HG02678 (cell line): ENCODE measurements at regions not wholly inside any gene's neighbourhood (a gene's known extent, or its start where the extent isn't known, plus 50 kb on each side); places are given as distances from the start of the nearest gene placed in this dataset.
"Not testable (repeated sequence)": the region's sequence is repeated elsewhere in the genome, so short reads cannot be mapped to it uniquely, and the experiment has no call there.

ENCODE experiments used
- ATAC-seq: cut with Tn5 transposase; IDR thresholded peaks from one replicate; pipeline ENCODE4 v1.9.1; 2021; ENCODE audit warnings: mild to moderate bottlenecking, moderate library complexity; ENCODE audit not compliant: unreplicated experiment

DNA sequence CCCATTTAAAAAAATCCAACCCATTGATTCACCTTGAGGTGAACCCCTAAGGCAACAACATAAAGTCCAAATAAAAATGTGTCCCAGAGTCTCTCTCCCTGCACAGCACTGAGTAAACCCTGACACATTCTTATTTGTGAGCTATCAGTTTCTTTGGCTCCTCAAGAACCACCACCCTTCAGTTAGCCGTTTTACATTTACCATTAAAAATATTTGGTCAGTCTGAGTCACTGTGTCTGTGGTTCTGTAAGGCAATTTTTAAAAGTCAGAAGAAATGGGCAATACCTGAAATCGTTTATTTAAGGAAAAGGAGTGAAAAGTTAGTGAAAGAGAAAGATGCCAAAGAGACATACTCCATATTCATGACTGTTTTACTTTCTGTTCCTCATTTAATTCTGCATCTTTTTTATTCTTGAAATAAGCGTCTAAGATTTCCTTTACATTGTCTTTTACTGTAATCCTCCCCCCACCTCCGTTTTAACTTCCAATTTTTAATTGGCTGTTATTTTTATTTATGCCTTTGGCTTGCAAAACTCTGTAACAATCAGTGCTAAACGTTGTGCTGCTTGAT lies 91.7 kb upstream of the IVNS1ABP start:
- no peak for ATAC-seq

DNA sequence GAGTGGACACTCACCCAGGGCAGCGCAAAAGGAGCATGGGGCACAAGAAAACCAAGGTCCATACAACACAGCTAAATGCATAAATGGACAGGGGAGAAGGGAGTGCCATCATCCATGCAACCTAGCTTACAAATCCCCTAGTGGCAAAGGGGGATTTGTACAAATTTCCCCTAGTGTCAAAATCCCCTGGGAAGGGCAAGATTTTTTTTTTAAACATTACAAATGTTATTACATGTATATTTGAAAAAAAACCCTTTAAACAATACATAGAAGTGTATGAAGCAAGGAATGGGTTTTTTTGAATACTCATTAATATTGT lies 89.6 kb upstream of the IVNS1ABP start:
- peak; percentile 36 for ATAC-seq

DNA sequence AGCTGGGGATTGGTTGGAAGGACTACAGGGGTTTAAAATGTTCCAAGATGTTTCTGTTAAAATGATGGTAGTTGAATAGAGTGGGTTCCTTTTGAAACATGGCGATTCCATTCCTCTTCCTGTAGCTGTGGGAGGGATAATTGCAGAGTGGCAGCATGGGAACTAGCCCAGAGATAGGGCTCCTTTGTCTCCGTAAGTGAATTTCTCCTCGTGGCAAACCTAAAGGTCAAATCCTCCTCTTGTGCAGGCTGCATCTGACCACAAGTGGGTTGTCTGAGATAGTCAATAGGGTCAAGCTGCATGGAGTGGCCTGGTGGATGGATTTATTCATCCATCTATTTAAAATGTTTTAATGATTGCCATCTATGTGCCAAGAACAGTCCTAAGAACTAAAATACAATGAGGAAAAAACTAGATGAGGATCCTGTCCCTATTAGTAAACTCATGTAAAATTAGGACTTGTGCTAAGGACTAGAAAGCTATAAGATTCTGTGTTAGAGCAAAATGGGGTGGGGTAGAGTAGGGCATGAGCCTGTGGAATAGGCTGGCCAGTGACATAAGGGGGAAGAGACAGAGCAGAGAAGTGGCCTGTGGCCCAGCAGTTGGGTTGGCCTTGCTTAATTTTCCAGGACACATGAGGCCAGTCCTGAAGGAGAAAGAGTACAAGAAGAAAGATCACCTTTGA lies 89.1 kb upstream of the IVNS1ABP start:
- peak; percentile 9 for ATAC-seq

DNA sequence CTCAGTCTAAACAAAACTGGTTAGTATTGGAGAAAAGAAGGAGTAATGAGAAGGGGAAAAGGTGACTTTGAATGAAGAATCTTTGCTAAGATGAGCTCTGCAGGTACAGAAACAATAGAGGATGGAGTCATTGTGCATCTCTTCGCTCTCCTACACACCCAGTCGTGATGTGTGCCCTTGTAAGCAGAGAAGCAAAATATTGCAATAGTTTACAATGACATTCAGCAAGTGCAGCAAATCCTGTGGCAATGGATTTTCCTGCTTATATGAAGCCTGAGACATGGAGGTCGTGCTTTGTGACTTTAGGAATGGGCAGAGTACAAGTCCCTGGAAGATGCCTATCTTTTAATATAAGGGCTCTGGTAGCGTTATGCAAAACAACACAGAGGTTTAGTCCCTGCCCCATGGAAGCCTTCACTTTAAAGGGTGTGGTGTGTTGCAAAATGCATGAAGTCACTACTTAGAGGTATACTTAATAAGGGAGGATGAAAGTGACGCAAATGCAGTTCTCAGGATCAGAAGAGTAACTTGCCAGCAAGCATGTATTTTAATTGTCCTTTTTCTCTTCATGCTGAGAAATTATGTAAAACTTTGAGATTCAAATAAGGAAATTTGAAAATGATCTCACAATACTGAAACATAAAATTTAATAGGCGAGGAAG lies 88.0 kb upstream of the IVNS1ABP start:
- ATAC-seq = no peak

DNA sequence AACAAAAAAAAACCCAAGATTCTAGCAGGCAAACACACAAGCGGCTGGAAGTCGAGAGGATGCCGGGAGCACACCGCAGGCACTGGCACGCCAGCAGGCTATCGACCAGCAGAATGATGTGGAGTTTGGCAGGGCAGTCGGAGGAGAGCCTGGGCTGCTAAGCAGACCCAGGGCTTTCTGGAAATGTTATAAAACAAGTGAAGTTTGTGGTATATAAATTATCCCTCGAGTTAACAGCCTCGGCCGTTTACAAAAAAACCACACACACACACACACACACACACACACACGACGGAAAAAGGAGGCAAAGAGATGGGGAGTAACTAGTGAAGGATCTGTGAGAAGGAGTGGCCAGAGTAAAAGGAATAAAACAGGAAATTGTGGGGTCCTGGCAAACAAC lies 87.2 kb upstream of the IVNS1ABP start:
- ATAC-seq = no peak

DNA sequence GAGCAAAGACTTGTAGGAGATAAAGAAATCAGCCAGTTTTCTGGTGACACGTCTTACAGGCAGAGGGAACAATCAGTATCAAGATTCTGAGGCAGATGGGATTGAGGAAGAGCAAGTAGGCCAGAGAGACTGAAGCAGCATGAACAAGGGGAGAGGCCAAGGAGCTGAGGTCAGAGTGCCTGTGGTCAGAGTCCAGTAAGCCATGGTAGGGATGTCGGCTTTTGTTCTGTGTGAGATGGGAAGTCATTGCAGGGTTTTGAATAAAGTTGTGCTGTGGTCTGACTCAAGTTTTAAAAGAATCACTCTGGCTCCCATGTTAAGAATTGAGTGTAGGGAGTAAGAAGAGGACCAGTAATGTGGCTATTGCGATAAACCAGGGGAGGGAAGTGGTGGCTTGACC lies 85.9 kb upstream of the IVNS1ABP start:
- ATAC-seq = no peak

DNA sequence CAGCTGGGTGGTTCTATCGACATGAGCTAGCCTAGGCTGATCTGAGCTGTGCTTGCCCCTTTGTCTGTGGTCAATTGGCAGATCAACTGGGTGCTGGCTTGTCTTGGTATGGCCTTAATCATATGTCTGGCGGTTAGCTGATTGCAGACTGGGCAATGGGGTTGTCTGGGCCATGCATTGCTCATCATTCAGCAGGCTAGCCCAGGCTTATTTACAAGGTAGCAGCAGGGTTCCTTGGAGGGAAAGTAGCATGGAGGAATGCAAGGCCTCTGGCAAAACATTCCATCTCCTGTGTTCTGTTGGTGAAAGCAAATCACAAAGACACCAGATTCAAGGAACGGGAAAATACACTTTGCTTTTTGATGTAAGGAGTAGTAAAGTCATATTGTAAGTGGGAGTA lies 84.0 kb upstream of the IVNS1ABP start:
- ATAC-seq = no peak

DNA sequence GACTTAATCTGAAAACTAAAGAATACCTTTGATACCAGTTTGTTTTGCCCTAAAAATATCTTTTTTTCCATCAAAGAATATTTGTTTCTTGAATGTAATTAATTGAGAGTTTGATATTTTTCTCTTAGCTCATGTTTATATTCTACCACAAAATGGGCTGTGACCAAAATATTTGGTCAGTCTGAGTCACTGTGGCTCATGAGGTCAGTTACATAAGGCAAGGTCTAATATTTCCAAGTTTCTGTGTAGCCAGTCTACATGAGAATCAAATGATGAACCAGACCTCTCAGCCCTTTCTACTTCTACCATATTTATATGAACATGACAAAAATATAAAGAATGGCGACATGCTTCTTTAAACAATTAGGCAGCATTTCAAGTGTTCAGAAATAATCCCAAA lies 83.0 kb upstream of the IVNS1ABP start:
- no peak for ATAC-seq

DNA sequence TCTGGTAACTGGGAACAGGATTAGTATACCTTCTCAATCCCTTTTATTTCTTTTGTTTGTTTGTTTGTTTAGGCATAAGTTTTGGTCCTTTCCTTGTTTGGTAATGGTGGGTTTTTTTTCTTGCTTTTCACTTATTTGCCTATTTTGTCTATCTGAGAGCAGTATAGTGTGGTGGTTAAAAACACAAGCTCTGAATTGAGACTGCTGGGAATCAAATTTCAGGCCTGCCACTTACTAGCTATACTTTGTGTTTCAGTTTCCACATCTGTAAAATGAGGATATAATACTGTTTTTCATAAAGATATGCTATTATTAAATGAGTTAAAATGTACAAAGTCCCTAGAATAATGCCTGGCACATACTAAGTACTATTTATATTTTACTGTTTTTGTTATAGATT lies 81.6 kb upstream of the IVNS1ABP start:
- ATAC-seq = peak; percentile 64

DNA sequence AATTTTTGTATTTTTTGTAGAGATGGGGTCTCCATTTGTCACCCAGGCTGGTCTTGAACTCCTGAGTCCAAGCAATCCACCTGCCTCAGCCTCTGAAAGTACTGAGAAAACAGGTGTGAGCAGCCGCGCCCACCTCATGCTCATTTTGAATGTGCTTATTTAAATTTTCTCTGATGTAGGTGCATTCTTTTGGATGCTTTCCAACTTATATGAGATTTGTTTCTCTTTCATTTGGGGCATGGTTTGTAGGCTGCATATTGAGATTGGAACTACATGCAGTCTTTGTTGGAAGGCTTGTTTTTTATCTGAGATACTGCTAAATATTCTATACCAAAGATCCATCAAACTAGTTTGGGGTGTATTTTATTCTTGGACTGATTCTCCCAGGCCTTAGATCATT lies 81.0 kb upstream of the IVNS1ABP start:
- ATAC-seq = peak; percentile 63

DNA sequence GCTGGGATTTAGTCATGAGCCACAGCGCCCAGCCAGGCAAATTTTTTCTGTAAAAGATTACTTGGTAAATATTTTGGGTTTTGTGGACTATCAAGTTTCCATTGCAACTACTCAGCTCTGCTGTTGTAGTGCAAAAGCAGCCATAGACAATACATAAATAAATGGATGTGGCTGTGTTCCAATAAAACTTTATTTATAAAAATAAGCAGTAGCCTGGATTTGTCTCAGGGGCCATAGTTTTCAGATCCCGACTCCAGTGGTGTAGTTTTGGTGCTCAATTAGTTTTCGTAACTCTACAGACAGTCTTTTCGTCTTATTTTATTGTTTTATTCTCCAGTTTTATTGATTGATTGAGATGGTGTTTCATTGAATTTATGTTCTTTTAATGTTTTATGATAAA lies 80.1 kb upstream of the IVNS1ABP start:
- no peak for ATAC-seq

DNA sequence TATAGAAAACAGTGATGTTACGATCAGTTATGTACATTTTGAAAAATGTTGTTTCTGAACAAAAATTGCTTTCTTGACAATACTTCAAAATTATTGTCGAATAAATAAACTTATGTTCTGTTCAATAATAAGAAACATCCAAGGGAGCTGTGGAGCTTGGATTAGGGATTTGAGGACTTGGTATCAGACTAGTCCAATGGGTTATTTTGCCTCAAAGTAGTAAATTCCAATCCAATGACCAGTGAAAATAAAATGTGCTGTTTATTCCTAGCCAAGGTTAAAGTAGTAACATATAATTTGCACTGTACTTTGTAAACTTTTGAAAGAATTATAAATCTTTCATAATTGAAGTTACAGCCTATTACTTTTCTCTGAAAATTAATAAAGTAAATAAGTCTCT lies 79.1 kb upstream of the IVNS1ABP start:
- no peak for ATAC-seq

DNA sequence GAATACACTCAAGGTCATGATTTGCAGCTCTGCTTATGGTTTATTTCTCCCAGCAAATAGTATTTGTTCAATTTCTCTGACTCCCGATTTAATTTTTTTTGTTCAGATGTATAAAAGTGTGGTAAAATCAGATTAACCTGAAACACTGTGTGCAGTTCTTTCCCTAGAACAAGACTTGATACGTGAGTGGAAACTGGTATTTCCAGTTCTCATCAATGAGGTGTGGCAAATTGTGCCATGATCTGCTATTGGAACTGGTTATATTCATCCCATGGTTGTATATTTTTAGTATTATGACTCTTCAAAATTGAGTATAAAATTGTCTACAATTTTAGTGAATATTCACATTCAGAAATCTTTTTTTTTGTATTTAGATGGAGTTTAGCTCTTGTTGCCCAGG lies 76.8 kb upstream of the IVNS1ABP start:
- no peak for ATAC-seq

DNA sequence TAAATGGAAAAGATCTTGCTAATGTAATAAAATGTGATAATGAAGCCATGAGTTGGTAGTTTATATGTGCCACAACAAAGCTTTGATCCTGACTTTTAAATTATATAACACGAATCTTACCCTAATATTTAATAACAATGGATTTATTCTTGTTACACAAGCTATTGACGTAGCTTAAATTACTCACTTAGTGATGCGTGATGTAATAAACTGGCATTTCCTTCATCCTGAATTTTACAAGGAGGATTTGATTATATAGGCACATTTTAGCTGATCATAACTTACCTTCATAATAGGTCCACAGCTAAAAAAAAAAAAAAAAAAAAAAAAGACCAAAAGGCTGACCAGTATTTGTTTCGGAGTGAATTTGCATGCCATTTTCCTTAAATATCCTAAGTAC lies 76.2 kb upstream of the IVNS1ABP start:
- ATAC-seq = no peak

DNA sequence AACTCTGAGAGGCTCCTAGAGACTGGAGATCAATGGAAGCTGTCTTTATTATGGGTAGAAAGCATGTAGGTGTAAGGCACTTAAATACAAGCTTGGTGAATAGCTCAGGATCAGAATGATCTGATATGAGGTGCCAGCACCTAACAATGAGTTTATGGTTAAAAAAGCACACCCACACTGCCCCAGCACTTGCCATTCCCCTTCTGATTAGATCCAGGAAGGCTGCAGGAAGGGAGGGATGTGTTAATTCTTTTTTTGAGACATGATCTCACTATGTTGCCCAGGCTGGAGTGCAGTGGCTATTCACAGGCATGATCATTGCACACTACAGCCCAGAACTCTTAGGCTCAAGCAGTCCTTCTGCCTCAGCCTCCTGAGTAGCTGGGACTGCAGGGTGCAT lies 71.8 kb upstream of the IVNS1ABP start:
- ATAC-seq = no peak

DNA sequence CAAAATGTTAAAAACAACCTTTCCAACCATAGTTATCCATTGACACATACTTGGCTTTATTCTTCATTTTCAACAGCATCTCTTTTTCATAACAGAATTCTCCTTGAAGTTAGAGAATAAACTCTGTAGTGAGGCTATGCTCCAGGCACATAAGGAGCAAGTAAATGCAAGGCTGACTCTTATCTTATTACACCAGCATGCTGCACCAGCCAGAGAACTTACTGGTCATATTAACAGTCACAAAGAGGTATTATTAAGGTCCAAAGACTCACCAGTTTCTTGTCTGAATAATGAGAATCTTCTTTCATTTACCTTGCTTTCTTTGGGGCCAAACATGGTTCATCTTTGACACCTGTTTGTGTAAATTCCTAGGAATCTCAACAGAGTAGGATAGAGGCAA lies 71.3 kb upstream of the IVNS1ABP start:
- no peak for ATAC-seq

DNA sequence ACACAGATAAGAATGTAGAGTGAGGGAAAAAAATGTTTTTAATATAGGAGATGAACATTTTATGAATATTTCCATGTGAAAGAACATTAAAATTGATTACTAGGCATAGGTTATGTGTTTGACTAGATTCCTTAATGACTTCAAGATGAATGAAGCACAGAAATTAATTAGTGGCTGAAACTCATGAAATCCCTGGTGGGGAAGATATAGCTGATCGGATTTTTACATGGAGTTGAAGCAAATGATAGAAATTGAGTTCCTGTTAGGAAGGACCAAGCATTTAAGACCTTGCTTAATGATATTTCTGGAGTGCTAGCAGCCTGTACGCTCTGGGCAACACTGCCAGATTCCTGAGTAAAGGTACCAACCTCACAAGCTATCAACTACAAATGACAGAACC lies 68.9 kb upstream of the IVNS1ABP start:
- no peak for ATAC-seq

DNA sequence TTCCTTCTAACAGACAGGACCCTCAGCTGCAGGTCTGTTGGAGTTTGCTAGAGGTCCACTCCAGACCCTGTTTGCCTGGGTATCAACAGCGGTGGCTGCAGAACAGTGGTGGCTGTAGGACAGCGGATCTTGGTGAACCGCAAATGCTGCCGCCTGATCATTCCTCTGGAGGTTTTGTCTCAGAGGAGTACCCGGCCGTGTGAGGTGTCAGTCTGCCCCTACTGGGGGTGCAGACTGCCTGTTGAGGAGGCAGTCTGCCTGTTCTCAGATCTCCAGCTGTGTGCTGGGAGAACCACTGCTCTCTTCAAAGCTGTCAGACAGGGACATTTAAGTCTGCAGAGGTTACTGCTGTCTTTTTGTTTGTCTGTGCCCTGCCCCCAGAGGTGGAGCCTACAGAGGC lies 66.8 kb upstream of the IVNS1ABP start:
- ATAC-seq = not testable (repeated sequence)

DNA sequence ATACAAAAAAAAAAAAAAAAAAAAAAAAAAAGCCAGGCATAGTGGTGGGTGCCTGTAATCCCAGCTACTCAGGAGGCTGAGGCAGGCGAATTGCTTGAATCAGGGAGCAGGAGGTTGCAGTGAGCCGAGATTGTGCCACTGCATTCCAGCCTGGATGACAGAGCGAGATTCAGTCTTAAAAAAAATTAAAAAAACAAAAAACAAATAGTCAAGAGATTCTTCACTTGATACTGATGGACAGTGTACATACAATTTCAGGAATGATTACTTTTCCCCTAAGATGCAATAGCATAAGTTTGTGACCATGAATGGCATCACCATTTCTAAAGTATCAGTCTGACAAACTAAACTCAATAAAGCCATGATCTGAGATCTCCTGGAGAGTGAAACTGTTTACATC lies 60.8 kb upstream of the IVNS1ABP start:
- ATAC-seq = no peak

DNA sequence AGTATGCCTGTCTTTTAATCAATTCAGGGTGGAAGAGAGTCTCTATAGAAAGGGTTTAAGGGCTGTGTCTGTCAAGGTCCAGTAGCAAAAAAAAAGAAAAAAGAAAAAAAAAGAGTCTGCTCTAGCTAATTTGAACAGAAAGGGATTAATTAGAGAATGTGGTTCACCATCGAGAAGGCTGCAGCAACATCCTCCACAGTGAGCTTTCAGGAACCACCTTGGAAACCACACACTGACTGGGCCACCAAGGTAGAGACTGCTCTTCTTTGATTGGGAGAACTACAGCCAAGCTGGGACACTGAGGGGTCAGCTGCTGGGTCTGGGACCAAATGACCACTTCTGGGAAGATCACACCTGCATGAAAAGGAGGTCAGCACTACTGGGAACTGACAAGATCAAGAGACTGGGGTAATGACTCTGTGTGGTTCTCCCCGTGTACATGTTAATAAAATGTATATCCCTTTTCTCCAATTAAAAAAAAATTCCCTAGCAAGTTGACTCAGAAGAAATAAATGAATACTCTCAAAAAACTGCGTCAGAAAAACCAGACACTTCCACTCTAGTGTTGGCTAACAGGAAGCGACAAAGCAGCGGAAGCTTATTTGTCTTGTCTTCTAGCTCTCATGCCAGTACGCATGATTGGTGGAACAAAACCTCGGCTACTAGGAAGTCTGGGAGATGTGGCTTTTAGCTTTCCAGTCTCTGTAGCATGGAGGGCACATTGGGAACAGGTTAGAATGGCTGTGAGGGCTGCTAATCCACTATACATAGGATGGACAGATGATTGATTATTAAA lies 60.0 kb upstream of the IVNS1ABP start:
- ATAC-seq = no peak

DNA sequence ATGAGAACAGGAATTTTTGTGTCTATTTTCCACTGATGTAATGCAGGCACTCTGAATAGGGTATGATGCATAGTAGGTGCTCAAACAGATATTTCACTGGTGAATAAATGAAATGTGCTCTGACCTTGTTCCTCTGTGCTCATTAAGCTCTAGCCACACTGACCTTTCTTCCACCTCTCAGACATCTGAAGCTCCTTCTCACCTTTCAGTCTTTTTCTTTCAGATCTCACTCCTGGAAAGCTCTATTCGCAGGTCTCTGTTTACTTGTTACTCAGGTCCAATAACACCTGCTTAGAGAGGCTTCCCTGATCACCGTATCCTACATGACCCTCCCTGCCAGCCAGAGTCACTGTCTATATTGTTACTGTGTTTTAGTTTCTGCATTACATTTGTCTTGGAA lies 59.2 kb upstream of the IVNS1ABP start:
- peak; percentile 50 for ATAC-seq

DNA sequence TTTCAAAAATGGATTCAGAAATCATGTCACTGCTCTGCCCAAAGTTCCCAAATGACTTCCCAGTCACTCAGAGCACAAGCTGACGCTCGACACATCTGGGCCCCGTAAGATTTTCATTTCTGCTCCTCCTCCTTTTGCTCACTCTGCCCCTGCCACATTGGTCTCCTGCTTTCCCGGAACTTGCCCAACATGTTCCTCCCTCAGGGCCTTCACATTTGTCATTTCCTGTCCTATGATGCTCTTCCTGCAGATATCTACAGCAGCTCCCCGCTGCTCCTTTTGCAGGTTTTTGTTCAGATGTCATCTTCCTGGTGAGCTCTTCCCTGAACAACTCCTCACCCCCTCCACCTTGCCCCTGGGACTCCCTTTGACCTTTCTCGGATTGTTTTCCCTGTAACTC lies 58.5 kb upstream of the IVNS1ABP start:
- ATAC-seq = no peak
